Hematopoietic multipotent progenitor cell (in vitro differentiated cells): ENCODE measurements at regions not wholly inside any gene's neighbourhood (a gene's known extent, or its start where the extent isn't known, plus 50 kb on each side); places are given as distances from the start of the nearest gene placed in this dataset.
"Not testable (repeated sequence)": the region's sequence is repeated elsewhere in the genome, so short reads cannot be mapped to it uniquely, and the experiment has no call there.

ENCODE experiments used
- DNase-seq, 3 donors: peaks; one replicate each; pipeline ENCODE4 v3.0.0-alpha.2; 2011 to 2015; ENCODE audit warnings: low read depth in 2 of 3, low spot score in 2 of 3

DNA sequence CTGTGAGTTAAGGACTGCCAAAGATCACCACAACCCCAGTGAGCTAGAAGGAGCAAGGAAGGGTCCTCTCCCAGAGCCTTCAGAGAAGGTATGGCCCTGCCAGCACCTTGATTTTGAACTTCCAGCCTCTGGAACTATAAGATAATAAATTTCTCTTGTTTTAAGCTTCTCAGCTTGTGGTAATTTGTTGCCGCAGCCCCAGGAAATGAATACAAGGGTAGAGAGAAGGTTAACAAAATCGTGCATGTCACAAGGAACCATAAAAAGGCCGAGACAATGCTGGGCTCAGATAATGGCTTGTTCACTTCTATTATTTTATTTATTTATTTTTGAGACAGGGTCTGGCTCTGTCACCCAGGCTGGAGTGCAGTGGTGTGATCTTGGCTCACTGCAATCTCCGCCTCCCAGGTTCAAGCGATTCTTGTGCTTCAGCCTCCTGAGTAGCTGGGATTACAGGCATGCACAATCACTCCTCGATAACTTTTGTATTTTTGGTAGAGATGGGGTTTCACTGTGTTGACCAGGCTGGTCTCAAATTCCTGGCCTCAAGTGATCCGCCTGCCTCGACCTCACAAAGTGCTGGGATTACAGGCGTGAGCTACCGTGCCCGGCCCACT is 71.5 kb downstream of the WSB1 start:
- peak in 1 of 3 donors; percentile 58 for DNase-seq

- no peak for DNase-seq
These were observed 72.5 kb downstream of the WSB1 start for GRCh38 chr17:27366437-27366836.

DNA sequence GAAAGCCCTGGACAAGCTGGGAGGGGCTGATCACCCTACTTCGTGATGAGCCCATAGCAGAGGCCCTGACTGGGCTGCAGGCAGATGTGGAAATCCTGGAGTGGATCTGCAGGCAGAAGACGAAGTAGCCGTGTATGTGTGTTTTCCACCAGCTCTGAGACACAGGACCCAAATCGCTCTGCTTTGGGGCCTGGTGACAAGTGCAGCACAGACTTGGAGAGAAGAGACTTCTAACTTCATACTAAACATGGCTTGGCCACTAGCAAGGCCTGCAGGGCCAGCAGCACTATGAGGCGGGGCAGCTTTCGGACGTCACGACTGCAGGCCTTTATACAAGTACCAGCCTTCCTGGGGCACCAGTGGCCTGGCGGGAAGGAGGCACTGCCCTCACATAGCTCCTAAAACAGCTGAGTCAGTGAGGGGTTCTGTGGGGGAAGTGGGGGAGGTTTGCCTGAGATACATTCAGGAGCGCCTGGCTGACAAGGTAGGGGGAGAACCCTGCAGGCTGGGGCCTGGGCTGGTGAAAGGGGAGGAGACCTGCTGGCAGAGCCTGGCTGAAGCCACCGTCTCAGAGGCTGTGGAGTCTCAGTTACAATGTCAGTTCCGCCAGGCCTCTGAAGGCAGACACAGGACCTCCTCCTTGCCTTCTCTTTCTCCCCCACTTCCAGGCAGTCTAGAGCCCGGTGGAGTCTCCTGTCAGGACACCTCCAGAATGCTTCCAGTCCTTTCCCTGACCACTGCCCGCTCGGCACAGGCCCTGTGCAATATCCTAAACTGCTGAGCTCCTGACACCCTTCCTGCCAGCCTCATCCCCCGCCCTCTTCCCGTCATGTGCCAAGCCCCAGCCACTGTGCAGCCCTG is 73.4 kb downstream of the WSB1 start:
- peak in 2 of 3 donors; percentile 78 to 93 for DNase-seq

- DNase-seq = peak in 1 of 3 donors; percentile 65
These were observed 74.4 kb downstream of the WSB1 start for GRCh38 chr17:27368151-27368795.

DNA sequence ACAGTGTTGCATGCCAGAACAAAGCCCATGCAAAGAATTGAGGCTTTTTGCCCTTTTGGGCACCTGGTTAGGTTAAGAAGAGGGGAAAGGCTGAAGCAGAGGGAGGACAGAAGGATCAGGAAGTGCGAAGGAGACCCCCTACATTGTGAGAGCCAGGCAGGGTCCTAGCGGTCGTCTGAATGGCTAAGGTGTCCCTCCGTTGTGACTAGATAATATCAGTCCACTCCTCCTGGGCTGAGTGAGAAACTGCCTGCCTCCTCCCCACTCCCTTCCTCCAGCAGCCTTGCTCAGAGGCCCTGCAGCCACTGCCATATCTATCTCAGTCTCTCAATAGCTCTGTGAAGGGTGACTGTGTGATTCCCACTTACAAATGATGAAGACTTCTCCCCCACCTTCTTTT is 75.1 kb downstream of the WSB1 start:
- no peak for DNase-seq

GRCh38 chr17:27370776-27371175 is 76.9 kb downstream of the WSB1 start:
- DNase-seq = no peak

DNA sequence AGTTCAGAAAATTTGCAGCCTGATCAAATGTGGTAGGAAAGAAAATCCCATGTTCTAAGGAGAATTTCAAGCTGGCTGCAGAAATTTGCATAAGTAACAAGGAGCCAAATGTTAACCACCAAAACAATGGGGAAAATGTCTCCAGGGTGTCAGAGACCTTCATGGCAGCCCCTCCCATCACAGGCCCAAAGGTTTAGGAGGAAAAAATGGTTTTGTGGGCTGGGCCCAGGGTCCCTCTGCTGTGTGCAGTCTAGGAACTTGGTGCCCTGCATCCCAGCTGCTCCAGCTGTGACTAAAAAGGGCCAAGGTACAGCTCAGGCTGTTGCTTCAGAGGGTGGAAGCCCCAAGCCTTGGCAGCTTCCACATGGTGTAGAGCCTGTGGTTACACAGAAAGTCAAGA is 79.8 kb downstream of the WSB1 start:
- not testable (repeated sequence) for DNase-seq

GRCh38 chr17:27376637-27377547 is 79.4 kb upstream of the KSR1 start:
- DNase-seq = no peak

DNA sequence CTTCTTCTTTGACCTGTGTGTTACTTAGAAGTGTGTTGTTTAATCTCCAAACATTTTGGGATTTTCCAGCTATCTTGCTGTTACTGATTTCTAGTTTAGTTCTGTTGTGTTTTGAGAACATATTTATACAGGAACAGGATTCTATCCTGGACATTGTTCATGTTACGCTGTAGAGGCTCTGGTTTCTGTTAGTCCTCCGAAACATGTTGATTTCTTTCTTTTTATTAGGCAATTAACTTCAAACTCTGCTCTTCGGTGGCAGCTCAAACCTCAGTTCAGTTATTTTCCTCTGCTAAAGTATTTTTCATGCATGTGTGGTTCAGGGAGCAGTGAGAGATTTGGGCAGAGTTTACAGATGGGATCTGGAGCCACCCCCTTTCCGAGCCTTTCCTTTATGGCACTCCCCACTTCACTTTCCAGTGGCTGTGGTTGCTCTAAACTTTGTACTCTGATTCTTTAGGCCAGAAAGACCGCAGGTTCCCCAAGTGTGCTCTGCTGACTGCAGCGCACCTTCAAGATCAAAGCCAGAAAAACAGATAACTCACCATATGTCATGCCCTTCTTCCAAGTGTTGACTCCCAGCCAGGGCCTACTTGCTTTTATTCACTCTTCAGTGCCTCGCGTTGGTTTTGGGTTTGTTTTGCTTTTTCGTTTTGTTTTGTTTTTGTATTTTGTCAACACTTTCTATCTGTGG is 77.6 kb upstream of the KSR1 start:
- DNase-seq = no peak

DNA sequence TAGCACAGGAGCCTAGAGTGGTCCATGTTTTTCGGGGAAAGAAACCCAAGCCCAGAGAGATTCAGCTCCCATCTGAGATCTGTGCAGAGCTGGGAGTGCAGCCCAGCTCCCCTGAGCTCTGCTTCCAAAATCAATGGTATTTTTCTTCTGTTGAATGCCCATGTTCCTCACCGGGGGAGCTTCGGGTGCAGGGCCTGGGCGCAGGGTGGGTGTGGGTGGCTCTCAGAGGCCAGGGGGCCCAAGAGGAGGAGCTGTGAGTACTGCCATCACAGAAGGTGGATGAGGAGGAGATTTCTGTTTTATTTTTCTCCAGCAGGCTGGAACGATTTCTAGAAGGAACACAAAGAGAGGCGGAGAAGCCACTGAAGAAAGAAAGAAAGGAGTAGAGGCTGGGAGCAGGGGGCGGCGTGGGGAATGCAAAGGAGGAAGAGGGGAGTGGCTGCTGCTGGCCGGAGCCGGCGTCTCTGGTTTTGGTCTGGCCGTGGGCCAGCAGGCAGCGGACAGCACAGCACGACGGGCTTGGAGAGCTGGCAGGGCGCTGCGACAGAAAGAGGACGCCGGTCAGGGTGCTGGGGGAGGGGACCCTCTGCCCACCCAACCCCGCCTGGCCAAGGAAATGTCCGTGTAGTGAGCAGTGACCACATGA is 76.2 kb upstream of the KSR1 start:
- DNase-seq = no peak

DNA sequence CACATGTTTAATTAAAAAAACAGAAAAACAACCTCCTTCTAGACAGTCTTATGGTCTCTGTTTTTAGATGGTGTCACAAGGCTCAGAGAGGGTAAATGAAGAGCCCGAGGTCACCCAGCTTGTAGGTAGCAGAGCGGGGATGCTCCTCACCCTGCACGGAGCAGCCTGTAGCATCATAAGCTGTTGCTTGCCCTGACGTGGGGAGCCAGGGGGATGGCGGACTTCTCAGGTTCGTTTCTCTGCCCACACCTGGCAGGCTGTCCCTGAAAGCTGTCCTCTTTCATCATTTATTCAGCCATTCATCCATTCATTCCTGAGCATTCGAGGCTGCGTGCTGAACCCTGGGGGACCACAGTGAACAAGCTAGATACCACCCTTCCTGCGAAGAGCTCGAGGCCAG is 75.7 kb upstream of the KSR1 start:
- no peak for DNase-seq

- DNase-seq = peak; percentile 37 to 89 (median 84)
These were observed 75.2 kb upstream of the KSR1 start for GRCh38 chr17:27381007-27381501.

GRCh38 chr17:27382025-27382424 is 74.2 kb upstream of the KSR1 start:
- no peak for DNase-seq

GRCh38 chr17:27384261-27384701 is 72.0 kb upstream of the KSR1 start:
- DNase-seq = peak in 1 of 3 donors; percentile 18

GRCh38 chr17:27384726-27385125 is 71.5 kb upstream of the KSR1 start:
- no peak for DNase-seq

DNA sequence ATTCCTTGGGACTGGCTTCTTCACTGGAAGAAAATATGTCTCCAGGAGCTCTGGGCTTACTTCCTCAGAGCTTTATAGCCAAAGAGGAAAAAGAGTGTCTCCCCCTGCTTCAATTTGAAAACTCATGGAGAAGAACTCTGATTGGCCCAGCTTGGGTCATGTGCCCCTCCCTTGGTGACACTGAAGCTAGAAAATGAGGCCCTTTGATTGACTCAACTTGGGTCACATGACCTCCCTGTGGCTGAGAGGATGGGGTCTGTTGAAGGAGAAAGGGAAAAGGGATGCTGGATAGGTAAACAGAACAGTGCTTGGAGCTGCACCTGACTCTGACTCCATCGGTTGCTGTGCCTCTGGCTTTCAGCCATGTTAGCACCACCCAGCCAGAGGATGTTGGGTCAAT is 70.6 kb upstream of the KSR1 start:
- DNase-seq = no peak

DNA sequence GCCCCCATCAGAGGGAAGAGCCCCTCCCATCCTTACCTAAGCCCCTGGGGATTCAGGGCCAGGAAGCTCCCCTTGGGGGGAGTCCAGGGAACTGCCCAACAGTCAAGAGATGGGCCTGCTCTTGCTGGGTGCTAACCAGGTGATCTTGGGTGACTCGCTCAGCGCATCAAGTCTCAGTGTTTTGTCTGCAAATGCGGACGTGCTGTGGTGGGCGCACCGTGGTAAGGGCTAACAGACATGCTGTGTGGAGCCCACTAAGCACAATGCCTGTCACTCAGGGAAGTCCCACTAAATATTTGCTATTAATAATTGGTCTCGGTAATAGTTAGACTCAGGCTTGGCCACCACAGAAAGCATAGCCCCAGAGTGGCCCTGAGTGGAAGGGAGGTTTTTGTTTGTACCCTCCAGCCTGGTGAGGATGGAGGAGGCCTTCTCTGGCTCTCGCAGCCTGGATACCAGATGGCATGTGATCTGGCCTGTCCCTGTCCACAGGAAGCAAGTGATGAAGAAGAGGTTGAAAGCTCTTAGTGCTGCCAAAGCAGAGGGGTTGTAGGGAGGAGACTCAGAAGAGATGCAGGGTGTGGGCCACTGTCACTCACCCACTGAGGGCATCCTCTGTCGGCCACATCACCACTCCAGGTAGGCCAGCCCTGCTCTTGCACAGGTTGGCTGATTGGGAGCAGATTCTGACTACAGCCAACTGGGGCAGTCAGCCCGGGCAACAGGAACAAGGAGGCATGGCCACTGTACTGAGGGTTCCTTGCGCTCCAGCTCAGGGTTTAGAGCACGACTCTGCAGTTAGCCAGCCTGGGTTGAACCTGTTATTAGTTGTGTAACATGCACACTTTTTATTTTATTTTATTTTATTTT is 69.8 kb upstream of the KSR1 start:
- no peak for DNase-seq

- DNase-seq = no peak
These were observed 66.6 kb upstream of the KSR1 start for GRCh38 chr17:27389542-27390140.
